GM12878 (cell line): ENCODE measurements at regions not wholly inside any gene's neighbourhood (a gene's known extent, or its start where the extent isn't known, plus 50 kb on each side); places are given as distances from the start of the nearest gene placed in this dataset.

Source experiments
- ATAC-seq: fragments of 200-7000 bp; cut with Tn5 transposase; 3 replicates; pipeline ENCODE4 v1.9.1; 2020; ENCODE audit warnings: mild to moderate bottlenecking, moderate library complexity
- BruUV-seq: library from RNA; stranded (reverse); fragments of 400-500 nt; replicated peaks from 2 replicates; lab custom pipeline; 2021; lab: Mats Ljungman, UMichigan
- CTCF ChIA-PET: fragments of 300-600 bp; sonication (Branson Sonifier 250); formaldehyde crosslinking; extraction: SDS; loops from one replicate; lab custom pipeline; 2021; ENCODE audit warnings: inconsistent platforms; lab: Yijun Ruan, JAX
- POLR2A ChIA-PET: fragments of 350-600 bp; formaldehyde crosslinking; extraction: SDS; loops from one replicate; lab custom pipeline; 2021; ENCODE audit warnings: inconsistent platforms; lab: Charles Lee
- RAD21 ChIA-PET: fragments of 300-600 bp; sonication (Branson Sonifier 250); formaldehyde crosslinking; loops from one replicate; lab custom pipeline; 2023; ENCODE audit warnings: antibody characterized with exemption; ENCODE audit not compliant: unreplicated experiment; lab: Charles Lee
- SMC1A ChIA-PET: fragments of 300-600 bp; sonication (Branson Sonifier 250); formaldehyde crosslinking; loops from one replicate; lab custom pipeline; 2023; ENCODE audit not compliant: unreplicated experiment, uncharacterized antibody; lab: Charles Lee
- DNase-seq: peaks from one replicate; pipeline ENCODE4 v3.0.0-alpha.2; 2011; ENCODE audit warnings: low read depth, low spot score
- FAIRE-seq: peaks from 3 replicates; lab custom pipeline; 2011; peaks lifted over from hg19 to GRCh38; lab: Jason Lieb, UNC
- H2AFZ ChIP-seq: 2 replicates; pipeline ENCODE4 v1.6.0; 2011; ENCODE audit warnings: low read depth, low read length, control low read depth; ENCODE audit not compliant: control insufficient read depth
- H3K27ac ChIP-seq: 2 replicates; pipeline ENCODE4 v1.5.1; 2011; ENCODE audit warnings: control low read depth; ENCODE audit not compliant: control insufficient read depth, insufficient read depth
- H3K27me3 ChIP-seq, 2 experiments: replicated peaks in 1 of 2; 2 replicates each; pipeline versions ENCODE4 v1.6.0 to v1.6.1; 2011; ENCODE audit warnings: low read length in 1 of 2; ENCODE audit not compliant: control insufficient read depth in 2 of 2, insufficient read depth in 2 of 2
- H3K36me3 ChIP-seq, 2 experiments: 2 replicates each; pipeline ENCODE4 v1.5.1; 2011; ENCODE audit warnings: low read length in 1 of 2; ENCODE audit not compliant: control insufficient read depth in 2 of 2, insufficient read depth in 2 of 2
- H3K4me1 ChIP-seq: 2 replicates; pipeline ENCODE4 v1.6.1; 2011; ENCODE audit warnings: mild to moderate bottlenecking, low read length, moderate library complexity, mixed read lengths; ENCODE audit not compliant: control insufficient read depth, insufficient read depth
- H3K4me2 ChIP-seq: 2 replicates; pipeline ENCODE4 v1.6.0; 2011; ENCODE audit warnings: control low read depth; ENCODE audit not compliant: control insufficient read depth, insufficient read depth
- H3K4me3 ChIP-seq: fragments of 200-600 bp; sonication (generic); 2 replicates; pipeline ENCODE4 v1.5.1; 2016
- H3K79me2 ChIP-seq: 2 replicates; pipeline ENCODE4 v1.6.0; 2011; ENCODE audit warnings: low read length; ENCODE audit not compliant: control insufficient read depth, insufficient read depth
- H3K9ac ChIP-seq: 2 replicates; pipeline ENCODE4 v1.8.0; 2011; ENCODE audit warnings: low read length, control low read depth, mixed read lengths; ENCODE audit not compliant: control insufficient read depth, insufficient read depth
- H3K9me3 ChIP-seq: replicated peaks from 3 replicates; pipeline ENCODE4 v1.5.1; 2011; ENCODE audit warnings: mild to moderate bottlenecking, low read length; ENCODE audit not compliant: control insufficient read depth, insufficient read depth
- H4K20me1 ChIP-seq: 2 replicates; pipeline ENCODE4 v1.6.0; 2011; ENCODE audit not compliant: control insufficient read depth, insufficient read depth
- ATF7 ChIP-seq: fragments of 450-650 bp; IDR thresholded peaks from 2 replicates; pipeline ENCODE4 v1.6.1; 2016; ENCODE audit warnings: low read depth, mild to moderate bottlenecking
- BRCA1 ChIP-seq: IDR thresholded peaks from 2 replicates; pipeline ENCODE4 v1.6.1; 2011; ENCODE audit warnings: low read depth, low read length, improper control_type of control experiment
- FOXK2 ChIP-seq: fragments of 450-650 bp; IDR thresholded peaks from 2 replicates; pipeline ENCODE4 v1.6.1; 2017; ENCODE audit warnings: mild to moderate bottlenecking, moderate library complexity
- KAT2A ChIP-seq: conservative IDR thresholded peaks from 2 replicates; pipeline ENCODE4 v1.6.1; 2011; ENCODE audit warnings: low read depth, low read length; ENCODE audit not compliant: control insufficient read depth
- MEF2A ChIP-seq: IDR thresholded peaks from 2 replicates; pipeline ENCODE4 v1.6.1; 2011; ENCODE audit warnings: low read depth, mild to moderate bottlenecking, low read length, moderate library complexity; ENCODE audit not compliant: insufficient read depth
- MTA3 ChIP-seq: IDR thresholded peaks from 2 replicates; pipeline ENCODE4 v1.6.1; 2012; ENCODE audit warnings: low read length, inconsistent platforms, borderline replicate concordance
- MYC ChIP-seq: IDR thresholded peaks from 2 replicates; pipeline ENCODE4 v1.6.1; 2011; ENCODE audit warnings: mild to moderate bottlenecking, low read length, moderate library complexity, inconsistent platforms; ENCODE audit not compliant: insufficient read depth, insufficient replicate concordance, insufficient read length, severe bottlenecking
- RFX5 ChIP-seq: IDR thresholded peaks from 2 replicates; pipeline ENCODE4 v1.6.1; 2011; ENCODE audit warnings: low read depth, low read length, improper control_type of control experiment
- SPI1 ChIP-seq: IDR thresholded peaks from 2 replicates; pipeline ENCODE4 v1.6.1; 2011; ENCODE audit warnings: low read depth, mild to moderate bottlenecking, low read length, moderate library complexity, borderline replicate concordance; ENCODE audit not compliant: insufficient read depth
- YBX1 ChIP-seq: fragments of 450-650 bp; IDR thresholded peaks from 2 replicates; pipeline ENCODE4 v1.6.1; 2016; ENCODE audit warnings: antibody characterized with exemption
- WGBS: methylation state at CpG from one replicate; pipeline ENCODE4 v1.1.6; 2016; ENCODE audit warnings: low lambda C conversion rate; ENCODE audit not compliant: insufficient replicate concordance, insufficient coverage; ENCODE audit errors: missing lambda C conversion rate; 5-methylcytosine and 5-hydroxymethylcytosine counted together
- in situ Hi-C: fragments of 300-500 bp; cut with MboI; formaldehyde crosslinking; loops from 9 replicates; pipeline ENCODE4 v1.14.3; 2018; ENCODE audit warnings: mixed read lengths
- intact Hi-C: fragments of 100-400 bp; cut with micrococcal nuclease; formaldehyde crosslinking; loops from one replicate; pipeline ENCODE4 v1.14.2; 2022; ENCODE audit not compliant: unreplicated experiment
- TF ChIP-seq, protein P1 (sequence below): IDR thresholded peaks from 2 replicates; pipeline ENCODE4 v1.6.1; 2011; ENCODE audit warnings: borderline replicate concordance, low read depth, mild to moderate bottlenecking, moderate library complexity, low read length; ENCODE audit not compliant: insufficient read depth, poor library complexity, severe bottlenecking
- TF ChIP-seq, protein P2 (sequence below): fragments of 450-650 bp; formaldehyde crosslinking; IDR thresholded peaks from 2 replicates; pipeline ENCODE4 v1.4.0; 2020; ENCODE audit warnings: mild to moderate bottlenecking, moderate library complexity

DNA sequence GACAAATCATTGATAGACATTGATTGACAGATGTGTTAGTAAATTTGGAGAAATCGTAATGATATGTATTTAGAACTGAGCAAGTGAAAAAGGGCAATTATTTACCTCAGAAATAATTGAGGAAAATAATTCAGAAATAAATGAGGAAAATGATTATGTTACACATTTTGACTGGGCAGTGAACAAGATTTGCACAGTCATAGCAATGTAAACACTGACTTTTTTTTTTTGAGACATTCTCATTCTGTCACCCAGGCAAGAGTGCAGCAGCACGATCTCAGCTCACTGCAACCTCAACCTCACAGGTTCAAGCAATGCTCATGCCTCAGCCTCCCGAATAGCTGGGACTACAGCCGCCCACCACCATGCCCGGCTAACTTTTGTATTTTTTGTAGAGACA, 211.7 kb downstream of the SP3 start:
- FAIRE-seq: no peak
- Histone ChIP-seq H3K36me3 (no peaks in the 10 kb centered on the region), H3K9me3 (no peaks in the 10 kb centered on the region), H3K4me1 (no peaks in the 10 kb centered on the region), H3K9ac (no peak overlapping the region), H3K4me3 (no peak overlapping the region)
- ATAC-seq: no peak
- SMC1A ChIA-PET: interaction anchor here (0.6 kb wide), 1 partner anchor 46 kb away, joined by 3 read pairs; no protein-coding TSS in a partner anchor
- WGBS: 44% methylated on average over 5 of the region's 5 CpGs
- no peak for TF ChIP-seq RFX5
- no peak for TF ChIP-seq SPI1
- TF ChIP-seq, protein P1, sequence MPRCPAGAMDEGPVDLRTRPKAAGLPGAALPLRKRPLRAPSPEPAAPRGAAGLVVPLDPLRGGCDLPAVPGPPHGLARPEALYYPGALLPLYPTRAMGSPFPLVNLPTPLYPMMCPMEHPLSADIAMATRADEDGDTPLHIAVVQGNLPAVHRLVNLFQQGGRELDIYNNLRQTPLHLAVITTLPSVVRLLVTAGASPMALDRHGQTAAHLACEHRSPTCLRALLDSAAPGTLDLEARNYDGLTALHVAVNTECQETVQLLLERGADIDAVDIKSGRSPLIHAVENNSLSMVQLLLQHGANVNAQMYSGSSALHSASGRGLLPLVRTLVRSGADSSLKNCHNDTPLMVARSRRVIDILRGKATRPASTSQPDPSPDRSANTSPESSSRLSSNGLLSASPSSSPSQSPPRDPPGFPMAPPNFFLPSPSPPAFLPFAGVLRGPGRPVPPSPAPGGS: peak; percentile 39
- TF ChIP-seq, all 136 proteins: peak for 1
- in situ Hi-C loops: no loop called here
- no TSS peak for BruUV-seq
- ChIA-PET POLR2A (interaction anchor here (1.1 kb wide), 1 partner anchor 212 kb away, joined by 4 read pairs; the partner anchor contains the start of gene SP3), RAD21 (no interaction called here), CTCF (interaction anchor here (0.6 to 0.9 kb wide), 2 partner anchors 172 to 553 kb away, joined by 3 read pairs; no protein-coding TSS in a partner anchor)
- H3K27me3 ChIP-seq: no peaks in the 10 kb centered on the region; a peak in 1 of 4 replicates
- no peaks in the 10 kb centered on the region for H3K79me2 ChIP-seq
- intact Hi-C loops: loop anchor here (10.0 kb wide), 2 partner anchors 291 to 581 kb away; partner anchors contain the start of gene SP9
- no peak overlapping the region for H3K27ac ChIP-seq
- H3K4me2 ChIP-seq: no peak overlapping the region
- H2AFZ ChIP-seq: no peak overlapping the region
- no peak for DNase-seq
- H4K20me1 ChIP-seq: no peaks in the 10 kb centered on the region

- 29% methylated on average over 4 of the region's 4 CpGs for WGBS
- ChIA-PET SMC1A (interaction anchor here (1.0 kb wide), 1 partner anchor 597 kb away, joined by 3 read pairs; no protein-coding TSS in a partner anchor), POLR2A (no interaction called here), RAD21 (no interaction called here), CTCF (interaction anchor here (0.7 kb wide), 1 partner anchor 351 kb away, joined by 3 read pairs; no protein-coding TSS in a partner anchor)
- no peaks in the 10 kb centered on the region for H3K36me3 ChIP-seq
- FAIRE-seq: no peak
- no peak overlapping the region for H3K9ac ChIP-seq
- no peak overlapping the region for H3K4me2 ChIP-seq
- H3K27me3 ChIP-seq: no peaks in the 10 kb centered on the region; a peak in 1 of 4 replicates
- no peak for ATAC-seq
- DNase-seq: no peak
- H3K4me1 ChIP-seq: no peaks in the 10 kb centered on the region
- H3K4me3 ChIP-seq: no peak overlapping the region
- no peaks in the 10 kb centered on the region for H3K9me3 ChIP-seq
- BruUV-seq: no TSS peak
- no peaks in the 10 kb centered on the region for H4K20me1 ChIP-seq
- intact Hi-C loops (loop anchor here (10.0 kb wide), 2 partner anchors 291 to 581 kb away; partner anchors contain the start of gene SP9), in situ Hi-C loops (no loop called here)
- no peaks in the 10 kb centered on the region for H3K79me2 ChIP-seq
- H2AFZ ChIP-seq: no peak overlapping the region
- no peak overlapping the region for H3K27ac ChIP-seq
- no peak for TF ChIP-seq BRCA1
- no peak for TF ChIP-seq FOXK2
- no peak for TF ChIP-seq YBX1
- no peak for TF ChIP-seq MTA3
- TF ChIP-seq KAT2A: no peak
- TF ChIP-seq MYC: no peak
- TF ChIP-seq, protein P2, sequence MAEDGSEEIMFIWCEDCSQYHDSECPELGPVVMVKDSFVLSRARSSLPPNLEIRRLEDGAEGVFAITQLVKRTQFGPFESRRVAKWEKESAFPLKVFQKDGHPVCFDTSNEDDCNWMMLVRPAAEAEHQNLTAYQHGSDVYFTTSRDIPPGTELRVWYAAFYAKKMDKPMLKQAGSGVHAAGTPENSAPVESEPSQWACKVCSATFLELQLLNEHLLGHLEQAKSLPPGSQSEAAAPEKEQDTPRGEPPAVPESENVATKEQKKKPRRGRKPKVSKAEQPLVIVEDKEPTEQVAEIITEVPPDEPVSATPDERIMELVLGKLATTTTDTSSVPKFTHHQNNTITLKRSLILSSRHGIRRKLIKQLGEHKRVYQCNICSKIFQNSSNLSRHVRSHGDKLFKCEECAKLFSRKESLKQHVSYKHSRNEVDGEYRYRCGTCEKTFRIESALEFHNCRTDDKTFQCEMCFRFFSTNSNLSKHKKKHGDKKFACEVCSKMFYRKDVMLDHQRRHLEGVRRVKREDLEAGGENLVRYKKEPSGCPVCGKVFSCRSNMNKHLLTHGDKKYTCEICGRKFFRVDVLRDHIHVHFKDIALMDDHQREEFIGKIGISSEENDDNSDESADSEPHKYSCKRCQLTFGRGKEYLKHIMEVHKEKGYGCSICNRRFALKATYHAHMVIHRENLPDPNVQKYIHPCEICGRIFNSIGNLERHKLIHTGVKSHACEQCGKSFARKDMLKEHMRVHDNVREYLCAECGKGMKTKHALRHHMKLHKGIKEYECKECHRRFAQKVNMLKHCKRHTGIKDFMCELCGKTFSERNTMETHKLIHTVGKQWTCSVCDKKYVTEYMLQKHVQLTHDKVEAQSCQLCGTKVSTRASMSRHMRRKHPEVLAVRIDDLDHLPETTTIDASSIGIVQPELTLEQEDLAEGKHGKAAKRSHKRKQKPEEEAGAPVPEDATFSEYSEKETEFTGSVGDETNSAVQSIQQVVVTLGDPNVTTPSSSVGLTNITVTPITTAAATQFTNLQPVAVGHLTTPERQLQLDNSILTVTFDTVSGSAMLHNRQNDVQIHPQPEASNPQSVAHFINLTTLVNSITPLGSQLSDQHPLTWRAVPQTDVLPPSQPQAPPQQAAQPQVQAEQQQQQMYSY (CRISPR knock-in tag): no peak
- no peak for TF ChIP-seq MEF2A
- TF ChIP-seq ATF7: no peak
Measured at GRCh38 chr2:173754165-173754564, 211.0 kb downstream of the SP3 start.
